Loucy (cell line): ENCODE measurements at regions not wholly inside any gene's neighbourhood (a gene's known extent, or its start where the extent isn't known, plus 50 kb on each side); places are given as distances from the start of the nearest gene placed in this dataset.

Source experiments
- CTCF ChIP-seq: fragments of 200-600 bp; sonication (generic); conservative IDR thresholded peaks from 2 replicates; pipeline ENCODE4 v1.5.1; 2014; ENCODE audit warnings: mild to moderate bottlenecking, antibody characterized with exemption, low read length
- EZH2phosphoT487 ChIP-seq: fragments of 200-600 bp; IDR thresholded peaks from 2 replicates; pipeline ENCODE4 v1.6.1; 2018; ENCODE audit warnings: antibody characterized with exemption, mild to moderate bottlenecking, moderate library complexity, borderline replicate concordance

- TF ChIP-seq CTCF, result no peak
- TF ChIP-seq EZH2phosphoT487, result no peak
These were observed 53.4 kb upstream of the GPR12 start for GRCh38 chr13:26813980-26814348.
